Dermis microvascular lymphatic vessel endothelial cell (primary cell): ENCODE measurements at regions not wholly inside any gene's neighbourhood (a gene's known extent, or its start where the extent isn't known, plus 50 kb on each side); places are given as distances from the start of the nearest gene placed in this dataset.
A peak's percentile ranks its signal among the peaks of the same experiment; 100 is the strongest.

Experiments used
- DNase-seq, 2 donors: peaks; one replicate each; pipeline versions ENCODE4 v3.0.0 to v3.0.0-alpha.2; 2010; ENCODE audit warnings: low read depth in 2 of 2

- DNase-seq: peak in 1 of 2 donors; percentile 63
These were observed 142.5 kb upstream of the TNS3 start for GRCh38 chr7:47724335-47724982.

GRCh38 chr7:47722126-47722525 lies 140.2 kb upstream of the TNS3 start:
- no peak for DNase-seq

GRCh38 chr7:47721670-47722069 lies 139.8 kb upstream of the TNS3 start:
- DNase-seq: no peak

GRCh38 chr7:47720907-47721244 lies 139.0 kb upstream of the TNS3 start:
- no peak for DNase-seq

GRCh38 chr7:47720141-47720906 lies 138.4 kb upstream of the TNS3 start:
- DNase-seq: no peak

GRCh38 chr7:47719675-47720074 lies 137.8 kb upstream of the TNS3 start:
- DNase-seq: no peak

- no peak for DNase-seq
These were observed 133.7 kb upstream of the TNS3 start for GRCh38 chr7:47715631-47716068.

GRCh38 chr7:47714669-47715607 lies 133.0 kb upstream of the TNS3 start:
- DNase-seq: no peak

GRCh38 chr7:47713595-47713994 lies 131.7 kb upstream of the TNS3 start:
- DNase-seq: no peak

GRCh38 chr7:47712416-47712815 lies 130.5 kb upstream of the TNS3 start:
- no peak for DNase-seq

- no peak for DNase-seq
These were observed 129.9 kb upstream of the TNS3 start for GRCh38 chr7:47711776-47712175.

- no peak for DNase-seq
These were observed 128.5 kb upstream of the TNS3 start for GRCh38 chr7:47710201-47710935.

GRCh38 chr7:47709451-47709850 lies 127.5 kb upstream of the TNS3 start:
- no peak for DNase-seq

GRCh38 chr7:47709051-47709450 lies 127.1 kb upstream of the TNS3 start:
- no peak for DNase-seq

GRCh38 chr7:47707583-47707982 lies 125.7 kb upstream of the TNS3 start:
- no peak for DNase-seq

GRCh38 chr7:47704936-47705335 lies 123.0 kb upstream of the TNS3 start:
- no peak for DNase-seq

- no peak for DNase-seq
These were observed 120.2 kb upstream of the TNS3 start for GRCh38 chr7:47702080-47702479.

GRCh38 chr7:47698386-47698785 lies 116.5 kb upstream of the TNS3 start:
- no peak for DNase-seq

- no peak for DNase-seq
These were observed 115.6 kb upstream of the TNS3 start for GRCh38 chr7:47697543-47697942.

- DNase-seq: no peak
These were observed 114.3 kb upstream of the TNS3 start for GRCh38 chr7:47696152-47696710.

GRCh38 chr7:47693216-47693615 lies 111.3 kb upstream of the TNS3 start:
- DNase-seq: no peak
